Suprapubic skin (tissue), 4 donors: ENCODE measurements at regions not wholly inside any gene's neighbourhood (a gene's known extent, or its start where the extent isn't known, plus 50 kb on each side); places are given as distances from the start of the nearest gene placed in this dataset.

ENCODE experiments used
- DNase-seq, 2 donors: peaks; one replicate each; pipeline ENCODE4 v3.0.0-alpha.2; 2019; ENCODE audit warnings: low spot score in 2 of 2
- H3K27ac ChIP-seq: fragments of 200-600 bp; sonication (generic); one replicate; pipeline ENCODE4 v1.5.1; 2019
- H3K27me3 ChIP-seq: fragments of 200-600 bp; sonication (generic); one replicate; pipeline ENCODE4 v1.5.1; 2019
- H3K36me3 ChIP-seq: fragments of 200-600 bp; sonication (generic); one replicate; pipeline ENCODE4 v1.5.1; 2019
- H3K4me1 ChIP-seq: fragments of 200-600 bp; sonication (generic); one replicate; pipeline ENCODE4 v1.5.1; 2019
- H3K4me3 ChIP-seq: fragments of 200-600 bp; sonication (generic); one replicate; pipeline ENCODE4 v1.5.1; 2019; ENCODE audit warnings: mild to moderate bottlenecking
- H3K9me3 ChIP-seq: fragments of 200-600 bp; sonication (generic); one replicate; pipeline ENCODE4 v1.5.1; 2019
- EP300 ChIP-seq: sonication (generic); formaldehyde crosslinking; IDR thresholded peaks from one replicate; pipeline ENCODE4 v1.6.1; 2017; ENCODE audit warnings: antibody characterized with exemption
- POLR2A ChIP-seq, 2 donors: fragments of 450-650 bp; IDR thresholded peaks; one replicate each; pipeline ENCODE4 v1.6.1; 2017; ENCODE audit warnings: antibody characterized with exemption in 2 of 2, mild to moderate bottlenecking in 2 of 2, moderate library complexity in 2 of 2
- POLR2AphosphoS5 ChIP-seq, 3 donors: sonication (generic); formaldehyde crosslinking; IDR thresholded peaks; one replicate each; pipeline ENCODE4 v1.6.1; 2017; ENCODE audit warnings: antibody characterized with exemption in 3 of 3
- WGBS: methylation state at CpG from one replicate; pipeline ENCODE4 v1.1.5; 2018; 5-methylcytosine and 5-hydroxymethylcytosine counted together
- TF ChIP-seq, protein P1 (sequence below), 2 donors: fragments of 200-600 bp in 1 of 2; fragments of 450-650 bp in 1 of 2; sonication (generic) in 1 of 2; IDR thresholded peaks; one replicate each; pipeline ENCODE4 v1.5.1; 2016 to 2019; ENCODE audit warnings: antibody characterized with exemption in 2 of 2, mild to moderate bottlenecking in 1 of 2, moderate library complexity in 1 of 2

DNA sequence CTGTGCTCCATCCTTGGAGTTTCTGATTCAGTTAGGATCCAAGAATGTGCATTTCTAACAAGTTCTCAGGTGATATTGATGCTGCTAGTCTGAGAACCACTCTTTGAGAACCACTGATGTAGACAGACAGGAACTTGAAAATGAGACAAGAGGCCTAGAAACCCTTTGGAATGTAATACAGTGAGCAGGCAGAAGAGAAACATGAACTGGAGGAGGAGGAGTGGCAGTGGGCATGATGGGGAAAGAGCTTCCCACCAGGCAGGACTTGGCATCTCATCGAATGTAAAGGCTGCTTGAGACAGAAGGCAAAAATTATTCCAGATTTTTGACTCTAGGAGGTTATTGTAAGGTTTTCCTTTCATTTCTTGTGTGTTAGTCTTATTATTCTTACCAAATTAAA is 295.8 kb upstream of the SGCD start:
- Histone ChIP-seq H3K4me3 (no peak overlapping the region), H3K4me1 (no peaks in the 10 kb centered on the region), H3K9me3 (no peaks in the 10 kb centered on the region), H3K27ac (no peak overlapping the region), H3K36me3 (no peaks in the 10 kb centered on the region), H3K27me3 (no peaks in the 10 kb centered on the region)
- WGBS, result 71% methylated on average over 1 of the region's 1 CpG
- DNase-seq, result no peak
- TF ChIP-seq, protein P1, sequence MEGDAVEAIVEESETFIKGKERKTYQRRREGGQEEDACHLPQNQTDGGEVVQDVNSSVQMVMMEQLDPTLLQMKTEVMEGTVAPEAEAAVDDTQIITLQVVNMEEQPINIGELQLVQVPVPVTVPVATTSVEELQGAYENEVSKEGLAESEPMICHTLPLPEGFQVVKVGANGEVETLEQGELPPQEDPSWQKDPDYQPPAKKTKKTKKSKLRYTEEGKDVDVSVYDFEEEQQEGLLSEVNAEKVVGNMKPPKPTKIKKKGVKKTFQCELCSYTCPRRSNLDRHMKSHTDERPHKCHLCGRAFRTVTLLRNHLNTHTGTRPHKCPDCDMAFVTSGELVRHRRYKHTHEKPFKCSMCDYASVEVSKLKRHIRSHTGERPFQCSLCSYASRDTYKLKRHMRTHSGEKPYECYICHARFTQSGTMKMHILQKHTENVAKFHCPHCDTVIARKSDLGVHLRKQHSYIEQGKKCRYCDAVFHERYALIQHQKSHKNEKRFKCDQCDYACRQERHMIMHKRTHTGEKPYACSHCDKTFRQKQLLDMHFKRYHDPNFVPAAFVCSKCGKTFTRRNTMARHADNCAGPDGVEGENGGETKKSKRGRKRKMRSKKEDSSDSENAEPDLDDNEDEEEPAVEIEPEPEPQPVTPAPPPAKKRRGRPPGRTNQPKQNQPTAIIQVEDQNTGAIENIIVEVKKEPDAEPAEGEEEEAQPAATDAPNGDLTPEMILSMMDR (IDR thresholded peaks at IDR 0.05), result no peak
- TF ChIP-seq EP300 (no peak), POLR2A (IDR thresholded peaks at IDR 0.05) (no peak), POLR2AphosphoS5 (IDR thresholded peaks at IDR 0.05) (no peak)

DNA sequence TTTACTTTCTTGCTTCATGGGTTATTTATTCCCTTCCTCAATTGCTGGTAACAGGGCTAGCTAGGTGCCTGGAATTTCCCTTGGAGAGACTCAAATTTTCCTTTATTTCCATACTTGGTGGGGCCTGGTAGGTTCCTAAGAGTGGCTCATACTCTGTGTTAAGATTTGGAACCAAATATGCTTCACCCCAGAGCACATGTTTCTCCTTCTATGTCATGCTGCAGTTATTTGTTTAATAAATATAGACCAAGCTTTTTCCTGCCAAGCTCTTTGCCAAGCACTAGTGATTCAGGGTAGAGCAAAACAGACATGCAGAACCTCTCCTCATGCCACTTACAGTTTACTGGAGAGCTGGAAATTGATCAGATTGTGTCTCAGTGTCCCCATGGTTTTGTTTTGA is 290.3 kb upstream of the SGCD start:
- no peak overlapping the region for H3K4me3 ChIP-seq
- DNase-seq, result no peak
- H3K27ac ChIP-seq, result no peak overlapping the region
- TF ChIP-seq POLR2A (IDR thresholded peaks at IDR 0.05) (no peak), EP300 (no peak), POLR2AphosphoS5 (IDR thresholded peaks at IDR 0.05) (no peak)
- TF ChIP-seq, protein P1 (IDR thresholded peaks at IDR 0.05), result no peak
- H3K36me3 ChIP-seq, result no peaks in the 10 kb centered on the region
- no peaks in the 10 kb centered on the region for H3K4me1 ChIP-seq
- no peaks in the 10 kb centered on the region for H3K9me3 ChIP-seq
- no peaks in the 10 kb centered on the region for H3K27me3 ChIP-seq

DNA sequence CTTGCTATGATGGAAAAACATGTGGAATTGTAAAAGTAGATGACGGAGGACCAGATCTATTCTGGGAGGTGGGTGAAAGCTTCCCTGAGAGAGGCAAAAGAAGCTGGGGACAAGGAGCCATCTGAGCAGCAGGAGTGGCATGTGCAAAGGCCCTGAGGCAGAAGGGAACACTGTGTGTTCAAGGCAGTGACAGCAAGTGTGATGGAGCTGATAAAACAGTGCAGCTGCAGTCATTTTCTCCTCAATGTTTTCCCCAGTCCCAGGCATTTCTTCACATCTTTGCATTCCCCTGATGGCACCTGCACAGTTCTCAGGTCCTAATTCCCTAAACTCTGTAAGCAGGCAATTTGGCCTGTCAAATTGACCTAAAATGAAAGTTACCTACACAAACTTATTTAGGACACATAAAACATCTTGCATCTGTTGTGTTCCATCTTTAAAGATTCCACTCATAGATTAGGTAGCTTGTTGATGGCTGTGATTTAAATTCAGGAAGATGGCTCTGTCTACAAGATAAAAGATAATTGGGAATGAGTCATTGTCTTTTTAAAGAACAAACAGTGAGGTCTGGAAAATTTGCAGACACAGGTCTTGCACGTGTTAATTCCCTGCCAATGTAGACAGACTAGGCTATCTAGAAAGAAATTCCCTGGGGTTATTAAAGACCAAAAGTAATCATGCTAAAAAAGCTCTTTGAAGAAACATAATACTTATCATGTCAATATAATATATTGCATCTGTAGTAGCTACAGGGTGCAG is 289.6 kb upstream of the SGCD start:
- Histone ChIP-seq H3K27ac (no peak overlapping the region), H3K4me3 (no peak overlapping the region), H3K4me1 (no peaks in the 10 kb centered on the region), H3K36me3 (no peaks in the 10 kb centered on the region), H3K27me3 (no peaks in the 10 kb centered on the region), H3K9me3 (no peaks in the 10 kb centered on the region)
- TF ChIP-seq POLR2AphosphoS5 (IDR thresholded peaks at IDR 0.05), result no peak
- TF ChIP-seq POLR2A (IDR thresholded peaks at IDR 0.05), result no peak
- TF ChIP-seq, protein P1 (IDR thresholded peaks at IDR 0.05), result no peak
- TF ChIP-seq EP300, result no peak
- WGBS, result 40% methylated on average over 2 of the region's 2 CpGs
- DNase-seq, result no peak

DNA sequence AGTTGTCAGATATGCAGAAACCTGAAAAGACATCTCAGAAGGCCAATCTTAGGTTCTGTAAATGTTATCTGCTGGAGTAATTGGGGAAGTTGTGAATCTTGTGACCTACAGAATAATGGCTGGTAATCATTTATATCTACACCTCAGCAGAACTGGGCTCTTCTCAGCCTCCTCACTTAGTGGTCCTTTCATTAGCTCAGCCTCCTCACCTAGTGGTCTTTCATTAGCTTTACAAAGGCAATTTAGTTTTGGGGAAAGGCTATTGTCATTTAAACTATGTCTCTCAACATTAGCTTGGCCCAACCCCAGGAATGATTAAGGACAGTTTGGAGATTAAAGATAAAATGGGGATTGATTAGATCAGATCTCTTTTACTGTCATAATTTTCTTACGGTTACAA is 284.2 kb upstream of the SGCD start:
- WGBS, result 79% methylated on average over 1 of the region's 1 CpG
- TF ChIP-seq POLR2A (IDR thresholded peaks at IDR 0.05) (no peak), EP300 (no peak), POLR2AphosphoS5 (IDR thresholded peaks at IDR 0.05) (no peak)
- TF ChIP-seq, protein P1 (IDR thresholded peaks at IDR 0.05), result no peak
- Histone ChIP-seq H3K4me3 (no peak overlapping the region), H3K9me3 (no peaks in the 10 kb centered on the region), H3K27ac (no peak overlapping the region), H3K27me3 (no peaks in the 10 kb centered on the region), H3K36me3 (no peaks in the 10 kb centered on the region), H3K4me1 (no peaks in the 10 kb centered on the region)
- DNase-seq, result no peak

DNA sequence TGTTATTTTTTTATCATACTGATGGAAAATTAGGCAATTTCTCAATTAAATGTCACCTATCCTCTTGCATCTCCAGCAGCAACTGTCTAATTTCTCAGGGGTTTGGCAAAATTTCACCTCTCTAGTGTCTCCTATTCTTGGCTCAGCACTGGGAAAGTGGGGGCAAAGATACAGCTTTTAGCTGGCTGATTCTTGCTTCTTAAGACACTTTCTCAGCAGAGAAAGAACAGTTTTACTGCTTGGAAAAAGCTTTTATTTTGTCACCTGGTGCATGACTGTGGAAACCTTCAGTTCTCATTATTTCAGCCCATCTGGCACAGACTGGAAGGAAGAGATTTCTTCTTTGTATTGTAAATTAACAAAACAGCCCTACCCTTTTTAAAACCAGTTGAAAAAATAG is 283.6 kb upstream of the SGCD start:
- no peak overlapping the region for H3K27ac ChIP-seq
- H3K27me3 ChIP-seq, result no peaks in the 10 kb centered on the region
- H3K36me3 ChIP-seq, result no peaks in the 10 kb centered on the region
- no peak for DNase-seq
- TF ChIP-seq, protein P1 (IDR thresholded peaks at IDR 0.05), result no peak
- TF ChIP-seq EP300 (no peak), POLR2A (IDR thresholded peaks at IDR 0.05) (no peak), POLR2AphosphoS5 (IDR thresholded peaks at IDR 0.05) (no peak)
- no peaks in the 10 kb centered on the region for H3K4me1 ChIP-seq
- H3K4me3 ChIP-seq, result no peak overlapping the region
- no peaks in the 10 kb centered on the region for H3K9me3 ChIP-seq
